HG03108 (cell line): ENCODE measurements at regions not wholly inside any gene's neighbourhood (a gene's known extent, or its start where the extent isn't known, plus 50 kb on each side); places are given as distances from the start of the nearest gene placed in this dataset.
A peak's percentile ranks its signal among the peaks of the same experiment; 100 is the strongest.

ENCODE experiments used
- ATAC-seq: cut with Tn5 transposase; IDR thresholded peaks from one replicate; pipeline ENCODE4 v1.9.1; 2021; ENCODE audit warnings: moderate library complexity; ENCODE audit not compliant: unreplicated experiment

- ATAC-seq, result peak; percentile 100
Observed at GRCh38 chr1:219773775-219774174, 154.6 kb downstream of the SLC30A10 start.

GRCh38 chr1:219773110-219773509 is 155.2 kb downstream of the SLC30A10 start:
- no peak for ATAC-seq

- ATAC-seq, result no peak
Observed at GRCh38 chr1:219772265-219773036, 155.9 kb downstream of the SLC30A10 start.

GRCh38 chr1:219771080-219771479 is 157.3 kb downstream of the SLC30A10 start:
- no peak for ATAC-seq

- no peak for ATAC-seq
Observed at GRCh38 chr1:219763321-219763720, 150.4 kb upstream of the ZC3H11B start.

GRCh38 chr1:219761208-219761860 is 148.4 kb upstream of the ZC3H11B start:
- no peak for ATAC-seq

GRCh38 chr1:219759095-219759494 is 146.2 kb upstream of the ZC3H11B start:
- ATAC-seq, result no peak

- ATAC-seq, result no peak
Observed at GRCh38 chr1:219757890-219758289, 145.0 kb upstream of the ZC3H11B start.

- ATAC-seq, result no peak
Observed at GRCh38 chr1:219755234-219755633, 142.3 kb upstream of the ZC3H11B start.

GRCh38 chr1:219754767-219755166 is 141.9 kb upstream of the ZC3H11B start:
- no peak for ATAC-seq

GRCh38 chr1:219753914-219754313 is 141.0 kb upstream of the ZC3H11B start:
- ATAC-seq, result no peak

- ATAC-seq, result no peak
Observed at GRCh38 chr1:219752645-219753044, 139.7 kb upstream of the ZC3H11B start.

- ATAC-seq, result no peak
Observed at GRCh38 chr1:219751870-219752507, 139.1 kb upstream of the ZC3H11B start.

- no peak for ATAC-seq
Observed at GRCh38 chr1:219749370-219749769, 136.5 kb upstream of the ZC3H11B start.

GRCh38 chr1:219746141-219746540 is 133.2 kb upstream of the ZC3H11B start:
- no peak for ATAC-seq

- ATAC-seq, result no peak
Observed at GRCh38 chr1:219744652-219745469, 132.0 kb upstream of the ZC3H11B start.

GRCh38 chr1:219741011-219741970 is 128.4 kb upstream of the ZC3H11B start:
- no peak for ATAC-seq

GRCh38 chr1:219733511-219734174 is 120.7 kb upstream of the ZC3H11B start:
- ATAC-seq, result no peak

- no peak for ATAC-seq
Observed at GRCh38 chr1:219732814-219733491, 120.0 kb upstream of the ZC3H11B start.
